ENCODE measurements at regions not wholly inside any gene's neighbourhood (a gene's known extent, or its start where the extent isn't known, plus 50 kb on each side); places are given as distances from the start of the nearest gene placed in this dataset.
"Not testable (repeated sequence)": the region's sequence is repeated elsewhere in the genome, so short reads cannot be mapped to it uniquely, and the experiment has no call there.

DNA sequence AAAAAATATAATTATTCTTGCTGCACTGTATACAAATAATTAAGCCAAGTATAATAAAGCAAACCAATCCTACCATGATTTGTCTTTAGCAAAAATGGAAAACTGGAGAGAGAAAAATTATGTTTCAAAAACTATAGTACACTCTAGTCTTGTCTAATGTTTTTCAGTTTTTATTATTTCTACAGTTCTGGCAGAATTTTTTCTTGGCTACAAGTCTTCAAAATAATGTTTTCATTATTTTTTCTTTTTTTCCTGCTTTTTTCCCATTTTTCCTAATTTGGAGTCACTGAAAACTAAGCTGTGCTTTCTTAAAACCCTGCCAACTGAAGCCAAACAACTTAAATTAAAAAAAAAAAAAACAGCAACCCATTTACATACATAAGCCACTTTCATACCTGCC is 132.0 kb downstream of the RAMP3 start:
- TF ChIP-seq, protein P1, sequence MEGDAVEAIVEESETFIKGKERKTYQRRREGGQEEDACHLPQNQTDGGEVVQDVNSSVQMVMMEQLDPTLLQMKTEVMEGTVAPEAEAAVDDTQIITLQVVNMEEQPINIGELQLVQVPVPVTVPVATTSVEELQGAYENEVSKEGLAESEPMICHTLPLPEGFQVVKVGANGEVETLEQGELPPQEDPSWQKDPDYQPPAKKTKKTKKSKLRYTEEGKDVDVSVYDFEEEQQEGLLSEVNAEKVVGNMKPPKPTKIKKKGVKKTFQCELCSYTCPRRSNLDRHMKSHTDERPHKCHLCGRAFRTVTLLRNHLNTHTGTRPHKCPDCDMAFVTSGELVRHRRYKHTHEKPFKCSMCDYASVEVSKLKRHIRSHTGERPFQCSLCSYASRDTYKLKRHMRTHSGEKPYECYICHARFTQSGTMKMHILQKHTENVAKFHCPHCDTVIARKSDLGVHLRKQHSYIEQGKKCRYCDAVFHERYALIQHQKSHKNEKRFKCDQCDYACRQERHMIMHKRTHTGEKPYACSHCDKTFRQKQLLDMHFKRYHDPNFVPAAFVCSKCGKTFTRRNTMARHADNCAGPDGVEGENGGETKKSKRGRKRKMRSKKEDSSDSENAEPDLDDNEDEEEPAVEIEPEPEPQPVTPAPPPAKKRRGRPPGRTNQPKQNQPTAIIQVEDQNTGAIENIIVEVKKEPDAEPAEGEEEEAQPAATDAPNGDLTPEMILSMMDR (IDR thresholded peaks at IDR 0.05), result not testable (repeated sequence)
- TF ChIP-seq POLR2A, EP300 (IDR thresholded peaks at IDR 0.05): not testable (repeated sequence)

Data from ovary (tissue), 3 donors.